ENCODE measurements at regions not wholly inside any gene's neighbourhood (a gene's known extent, or its start where the extent isn't known, plus 50 kb on each side); places are given as distances from the start of the nearest gene placed in this dataset.
"Not testable (repeated sequence)": the region's sequence is repeated elsewhere in the genome, so short reads cannot be mapped to it uniquely, and the experiment has no call there.

GRCh38 chr3:7999384-7999783 is 502.2 kb upstream of the LMCD1 start:
- H3K4me1 Mint-ChIP-seq: no peaks in the 10 kb centered on the region
- H3K36me3 Mint-ChIP-seq: no peaks in the 10 kb centered on the region
- DNase-seq: no peak
- H3K9me3 Mint-ChIP-seq: no peaks in the 10 kb centered on the region
- H3K27ac Mint-ChIP-seq: no peak overlapping the region
- no peak overlapping the region for H3K4me3 Mint-ChIP-seq
- H3K27me3 Mint-ChIP-seq: no peaks in the 10 kb centered on the region
- CTCF ChIA-PET: no interaction called here

GRCh38 chr3:8001307-8001706 is 500.3 kb upstream of the LMCD1 start:
- H3K36me3 Mint-ChIP-seq: no peaks in the 10 kb centered on the region
- no peaks in the 10 kb centered on the region for H3K27me3 Mint-ChIP-seq
- H3K27ac Mint-ChIP-seq: no peak overlapping the region
- no peaks in the 10 kb centered on the region for H3K9me3 Mint-ChIP-seq
- no peak for DNase-seq
- no peak overlapping the region for H3K4me3 Mint-ChIP-seq
- no peaks in the 10 kb centered on the region for H3K4me1 Mint-ChIP-seq
- CTCF ChIA-PET: no interaction called here

DNA sequence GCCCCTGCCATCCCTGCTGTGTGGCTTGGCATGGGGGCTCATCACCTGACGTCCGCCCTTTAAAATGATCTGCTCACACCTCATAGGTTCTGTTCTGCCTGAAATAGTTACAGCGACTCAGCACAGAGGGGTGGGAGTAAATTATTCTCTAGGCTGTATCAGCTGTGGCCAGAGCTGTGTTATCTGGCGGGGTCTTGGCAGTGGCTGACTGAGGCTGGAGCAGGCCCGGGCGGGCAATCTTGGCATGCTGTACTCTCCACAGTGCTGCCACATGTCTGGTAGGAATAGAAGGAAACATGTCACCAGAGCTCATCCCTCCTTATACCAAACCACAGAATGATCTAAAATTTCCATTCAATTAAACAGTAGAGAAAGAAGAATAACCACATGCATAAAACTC is 499.9 kb upstream of the LMCD1 start:
- H3K9me3 Mint-ChIP-seq: no peaks in the 10 kb centered on the region
- no peaks in the 10 kb centered on the region for H3K36me3 Mint-ChIP-seq
- H3K4me3 Mint-ChIP-seq: no peak overlapping the region
- DNase-seq: no peak
- no peaks in the 10 kb centered on the region for H3K27me3 Mint-ChIP-seq
- CTCF ChIA-PET: no interaction called here
- no peaks in the 10 kb centered on the region for H3K4me1 Mint-ChIP-seq
- no peak overlapping the region for H3K27ac Mint-ChIP-seq

GRCh38 chr3:8011902-8012301 is 489.7 kb upstream of the LMCD1 start:
- DNase-seq: no peak
- H3K27ac Mint-ChIP-seq: no peak overlapping the region
- H3K4me1 Mint-ChIP-seq: no peaks in the 10 kb centered on the region
- no peaks in the 10 kb centered on the region for H3K9me3 Mint-ChIP-seq
- H3K4me3 Mint-ChIP-seq: no peak overlapping the region
- no peaks in the 10 kb centered on the region for H3K36me3 Mint-ChIP-seq
- H3K27me3 Mint-ChIP-seq: no peaks in the 10 kb centered on the region
- CTCF ChIA-PET: no interaction called here

- CTCF ChIA-PET: no interaction called here
- Mint-ChIP-seq H3K4me1 (no peaks in the 10 kb centered on the region), H3K36me3 (no peaks in the 10 kb centered on the region), H3K27ac (no peak overlapping the region), H3K27me3 (no peaks in the 10 kb centered on the region), H3K4me3 (no peak overlapping the region), H3K9me3 (peaks cover 9% of the 10 kb centered on the region)
- no peak for DNase-seq
These were observed 481.4 kb upstream of the LMCD1 start for GRCh38 chr3:8020047-8020841.

DNA sequence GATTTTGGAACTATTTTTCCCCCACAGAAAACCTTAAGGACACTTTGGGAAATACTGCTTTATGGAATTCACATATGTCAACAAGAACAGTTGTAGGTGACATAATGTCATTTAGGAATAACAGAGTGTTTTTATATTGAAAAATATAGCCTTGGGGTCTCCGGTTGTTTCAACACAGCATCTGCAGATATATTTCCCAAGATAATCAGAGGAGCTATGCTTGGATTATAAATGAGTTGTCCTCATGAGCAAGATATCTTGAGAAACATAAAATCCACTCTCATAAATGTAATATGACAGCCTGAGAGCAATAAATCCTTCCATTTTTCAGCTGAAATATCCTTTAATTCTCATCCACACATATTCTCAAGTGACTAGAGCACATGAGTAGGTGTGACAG is 473.7 kb upstream of the LMCD1 start:
- Mint-ChIP-seq H3K36me3 (no peaks in the 10 kb centered on the region), H3K4me1 (no peaks in the 10 kb centered on the region), H3K9me3 (peaks cover 4% of the 10 kb centered on the region), H3K4me3 (no peak overlapping the region), H3K27ac (no peak overlapping the region), H3K27me3 (no peaks in the 10 kb centered on the region)
- CTCF ChIA-PET: no interaction called here
- no peak for DNase-seq

DNA sequence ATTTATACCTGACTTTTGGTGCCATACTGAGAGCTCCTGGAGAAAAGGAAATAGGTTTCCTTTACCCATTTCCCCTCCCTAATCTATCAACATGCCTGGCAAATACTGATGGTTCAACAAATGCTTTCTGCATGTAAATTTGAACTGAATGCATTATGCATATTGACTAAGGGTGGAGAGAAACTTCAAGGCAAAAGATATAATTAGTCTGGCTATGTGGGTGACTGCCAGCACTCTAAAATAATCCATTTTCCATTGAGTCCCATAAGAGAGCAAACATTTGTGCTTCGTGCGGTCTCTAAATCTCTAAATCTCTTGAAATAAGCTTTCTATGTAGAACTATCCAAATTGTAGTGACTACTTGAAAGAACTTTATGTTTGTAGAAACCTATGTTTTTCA is 451.3 kb upstream of the LMCD1 start:
- Mint-ChIP-seq H3K9me3 (no peaks in the 10 kb centered on the region), H3K27me3 (no peaks in the 10 kb centered on the region), H3K36me3 (no peaks in the 10 kb centered on the region), H3K27ac (no peak overlapping the region), H3K4me3 (no peak overlapping the region), H3K4me1 (no peaks in the 10 kb centered on the region)
- CTCF ChIA-PET: no interaction called here
- DNase-seq: no peak

DNA sequence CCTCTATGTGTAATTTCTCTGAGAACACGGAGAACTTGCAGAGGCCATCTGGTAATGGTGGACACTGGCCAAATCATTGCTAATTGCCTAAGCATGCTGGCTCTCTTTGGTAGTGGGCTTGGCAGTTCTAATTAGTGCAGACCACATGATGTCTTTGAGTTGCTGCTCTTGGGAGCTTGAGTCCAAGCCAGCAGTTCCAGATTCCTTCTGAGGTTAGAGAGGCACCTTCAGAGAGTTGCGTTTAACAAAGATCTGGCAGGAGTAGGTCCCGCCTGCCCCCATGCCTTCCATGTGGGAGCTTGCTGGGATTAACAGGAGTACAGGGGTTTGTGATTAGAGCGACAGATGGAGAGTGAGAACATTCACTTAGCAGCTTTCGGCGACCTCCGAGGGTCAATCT is 449.0 kb upstream of the LMCD1 start:
- no peak for DNase-seq
- Mint-ChIP-seq H3K36me3 (no peaks in the 10 kb centered on the region), H3K4me1 (no peaks in the 10 kb centered on the region), H3K27ac (no peak overlapping the region), H3K9me3 (no peaks in the 10 kb centered on the region), H3K4me3 (no peak overlapping the region), H3K27me3 (no peaks in the 10 kb centered on the region)
- CTCF ChIA-PET: no interaction called here

DNA sequence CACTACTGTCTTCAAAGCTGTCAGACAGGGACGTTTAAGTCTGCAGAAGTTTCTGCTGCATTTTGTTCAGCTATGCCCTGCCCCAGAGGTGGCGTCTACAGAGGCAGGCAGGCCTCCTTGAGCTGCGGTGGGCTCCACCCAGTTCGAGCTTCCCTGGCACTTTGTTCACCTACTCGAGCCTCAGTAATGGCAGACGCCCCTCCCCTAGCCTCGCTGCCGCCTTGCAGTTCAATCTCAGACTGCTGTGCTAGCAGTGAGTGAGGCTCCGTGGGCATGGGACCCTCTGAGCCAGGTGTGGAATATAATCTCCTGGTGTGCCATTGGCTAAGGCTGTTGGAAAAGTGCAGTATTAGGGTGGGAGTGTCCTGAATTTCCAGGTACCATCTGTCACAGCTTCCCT is 433.5 kb upstream of the LMCD1 start:
- H3K27ac Mint-ChIP-seq, H3K27me3 Mint-ChIP-seq, H3K4me3 Mint-ChIP-seq, H3K4me1 Mint-ChIP-seq, H3K36me3 Mint-ChIP-seq, H3K9me3 Mint-ChIP-seq, DNase-seq, CTCF ChIA-PET: not testable (repeated sequence)

DNA sequence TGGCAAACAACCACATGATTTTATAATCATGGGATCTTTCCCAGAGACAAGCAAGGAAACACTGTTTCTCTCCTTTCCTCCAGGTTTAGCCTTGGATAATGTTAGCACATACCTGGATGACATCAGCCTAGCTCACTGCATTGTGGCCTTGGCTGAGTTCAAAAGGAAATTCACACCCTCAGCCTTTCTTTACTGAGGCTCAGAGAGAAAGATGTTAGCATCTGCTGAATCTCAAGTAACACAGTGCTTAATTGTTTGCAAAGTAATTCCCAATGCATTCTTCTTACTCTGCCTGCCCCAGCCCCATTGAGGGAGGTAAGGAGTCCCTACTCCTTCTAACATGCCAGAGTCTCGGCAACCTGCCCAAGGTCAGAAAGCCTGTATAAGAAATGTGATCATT is 432.2 kb upstream of the LMCD1 start:
- H3K4me1 Mint-ChIP-seq: no peaks in the 10 kb centered on the region
- H3K36me3 Mint-ChIP-seq: no peaks in the 10 kb centered on the region
- DNase-seq: no peak
- H3K27me3 Mint-ChIP-seq: no peaks in the 10 kb centered on the region
- CTCF ChIA-PET: no interaction called here
- no peak overlapping the region for H3K4me3 Mint-ChIP-seq
- no peaks in the 10 kb centered on the region for H3K9me3 Mint-ChIP-seq
- H3K27ac Mint-ChIP-seq: no peak overlapping the region

DNA sequence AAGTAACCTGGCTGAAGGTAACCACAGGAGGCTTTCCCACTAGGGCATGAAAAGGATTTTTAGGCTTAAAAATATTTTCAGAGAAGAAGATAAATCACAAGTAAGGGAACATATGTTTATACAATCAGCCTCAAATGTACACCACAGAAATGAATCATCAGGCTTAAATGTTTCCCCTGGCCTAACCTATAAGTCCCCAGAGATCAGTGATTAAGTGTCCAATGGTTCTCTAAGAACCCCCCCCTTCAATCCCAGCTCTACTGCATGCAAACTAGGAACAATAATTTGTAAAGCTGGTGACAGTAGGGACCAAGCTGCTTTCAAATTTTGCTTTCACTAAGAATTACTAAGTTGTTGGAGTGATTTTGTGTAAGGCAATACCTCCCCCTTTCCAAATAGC is 431.6 kb upstream of the LMCD1 start:
- H3K36me3 Mint-ChIP-seq: no peaks in the 10 kb centered on the region
- no peak overlapping the region for H3K27ac Mint-ChIP-seq
- H3K4me3 Mint-ChIP-seq: no peak overlapping the region
- no peak for DNase-seq
- H3K9me3 Mint-ChIP-seq: no peaks in the 10 kb centered on the region
- H3K4me1 Mint-ChIP-seq: no peaks in the 10 kb centered on the region
- no peaks in the 10 kb centered on the region for H3K27me3 Mint-ChIP-seq
- CTCF ChIA-PET: no interaction called here

- H3K36me3 Mint-ChIP-seq, CTCF ChIA-PET: not testable (repeated sequence)
These were observed 426.9 kb upstream of the LMCD1 start for GRCh38 chr3:8074740-8075139.

DNA sequence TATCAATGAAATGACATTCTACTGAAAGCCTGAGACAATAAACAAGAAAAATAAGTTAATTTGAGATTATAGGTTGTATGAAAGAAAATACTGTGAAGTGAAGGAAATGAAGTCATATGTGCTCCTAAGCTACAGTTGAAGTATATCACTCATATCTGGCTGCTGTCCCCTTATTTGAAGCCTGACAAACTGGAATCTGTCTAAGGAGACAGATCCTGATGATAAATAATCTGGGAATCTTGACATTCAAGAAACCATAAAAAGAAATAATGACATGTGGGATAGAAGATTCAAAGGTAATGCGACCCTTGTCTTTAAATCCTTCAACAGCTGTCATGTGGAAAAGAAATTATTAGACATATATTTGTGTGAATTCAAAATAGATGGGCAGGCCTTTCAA is 424.5 kb upstream of the LMCD1 start:
- DNase-seq: no peak
- Mint-ChIP-seq H3K4me3 (no peak overlapping the region), H3K9me3 (no peaks in the 10 kb centered on the region), H3K36me3 (no peaks in the 10 kb centered on the region), H3K4me1 (no peaks in the 10 kb centered on the region), H3K27me3 (no peaks in the 10 kb centered on the region), H3K27ac (no peak overlapping the region)
- CTCF ChIA-PET: no interaction called here

More at GRCh38 chr3:8074740-8075139, 426.9 kb upstream of the LMCD1 start:
- not testable (repeated sequence) for H3K27me3 Mint-ChIP-seq, H3K9me3 Mint-ChIP-seq, H3K4me1 Mint-ChIP-seq, DNase-seq, H3K4me3 Mint-ChIP-seq, H3K27ac Mint-ChIP-seq

GRCh38 chr3:8080464-8080863 is 421.2 kb upstream of the LMCD1 start:
- CTCF ChIA-PET: no interaction called here
- Mint-ChIP-seq H3K9me3 (peaks cover 2% of the 10 kb centered on the region), H3K4me3 (no peak overlapping the region), H3K27ac (no peak overlapping the region), H3K4me1 (peaks cover 2% of the 10 kb centered on the region), H3K27me3 (no peaks in the 10 kb centered on the region), H3K36me3 (no peaks in the 10 kb centered on the region)
- no peak for DNase-seq

DNA sequence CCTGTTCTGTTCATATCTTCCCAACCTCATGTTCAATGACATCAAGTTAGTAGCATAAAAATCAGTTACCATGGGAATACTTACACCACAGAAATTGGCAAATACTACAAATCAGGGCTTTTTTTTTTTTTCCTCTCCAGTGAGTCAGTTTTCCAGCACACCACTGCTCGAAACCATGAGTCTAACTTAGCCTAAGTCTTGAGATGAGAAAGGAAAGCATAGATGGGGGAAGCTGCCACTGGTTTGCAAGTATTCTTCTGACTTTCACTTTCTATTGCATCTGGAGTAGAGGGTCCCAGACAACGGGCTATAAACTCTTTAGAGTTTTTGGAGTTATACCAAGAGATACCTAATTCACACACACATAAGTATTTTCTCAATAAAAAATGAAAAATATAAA is 416.1 kb upstream of the LMCD1 start:
- H3K27ac Mint-ChIP-seq: no peak overlapping the region
- H3K27me3 Mint-ChIP-seq: no peaks in the 10 kb centered on the region
- peaks cover 2% of the 10 kb centered on the region for H3K4me1 Mint-ChIP-seq
- no peaks in the 10 kb centered on the region for H3K36me3 Mint-ChIP-seq
- no peak for DNase-seq
- H3K4me3 Mint-ChIP-seq: no peak overlapping the region
- peaks cover 2% of the 10 kb centered on the region for H3K9me3 Mint-ChIP-seq
- CTCF ChIA-PET: no interaction called here

DNA sequence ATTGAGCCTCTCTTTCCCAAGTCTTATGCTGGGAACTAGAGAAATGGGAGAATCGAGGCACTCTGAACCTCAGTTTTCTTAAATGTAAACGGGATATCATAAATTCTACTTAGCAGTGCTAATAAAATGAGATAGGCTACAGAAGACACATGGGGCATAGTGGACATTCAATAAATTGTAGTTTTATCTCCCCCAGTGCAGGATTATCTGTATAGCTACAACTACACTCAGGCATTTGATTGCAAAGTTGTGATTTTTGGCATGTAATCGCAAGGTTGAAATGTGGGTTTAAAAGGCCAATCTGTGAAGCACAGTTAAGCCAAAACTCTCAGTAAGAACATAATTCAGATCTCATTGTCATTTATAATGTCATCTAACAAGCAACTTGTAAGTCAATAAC is 413.7 kb upstream of the LMCD1 start:
- Mint-ChIP-seq H3K36me3 (no peaks in the 10 kb centered on the region), H3K27ac (no peak overlapping the region), H3K4me1 (peaks cover 2% of the 10 kb centered on the region), H3K9me3 (peaks cover 2% of the 10 kb centered on the region), H3K4me3 (no peak overlapping the region), H3K27me3 (no peaks in the 10 kb centered on the region)
- CTCF ChIA-PET: no interaction called here
- no peak for DNase-seq

Data from activated naive CD4-positive, alpha-beta T cell treated with anti-CD3 and anti-CD28 coated beads, Interleukin-2, amount 10 ng/mL, durations not matched to agents 7 days and 5 days (primary cell).